Amygdala (tissue), 56 donors: ENCODE measurements at regions not wholly inside any gene's neighbourhood (a gene's known extent, or its start where the extent isn't known, plus 50 kb on each side); places are given as distances from the start of the nearest gene placed in this dataset.
"Not testable (repeated sequence)": the region's sequence is repeated elsewhere in the genome, so short reads cannot be mapped to it uniquely, and the experiment has no call there.

Experiments used
- DNase-seq, 56 donors: peaks; one replicate each; lab custom pipeline; 2025; lab: John Stamatoyannopoulos, UW

GRCh38 chr19:30692879-30693503 lies 320.8 kb downstream of the ZNF536 start:
- no peak for DNase-seq

GRCh38 chr19:30692181-30692811 lies 320.1 kb downstream of the ZNF536 start:
- DNase-seq: peak in 13 of 56 donors; percentile 16 to 67 (median 38)

GRCh38 chr19:30691819-30692166 lies 319.6 kb downstream of the ZNF536 start:
- DNase-seq: no peak

GRCh38 chr19:30690935-30691818 lies 319.0 kb downstream of the ZNF536 start:
- no peak for DNase-seq

- DNase-seq: no peak
Measured at GRCh38 chr19:30690525-30690924, 318.3 kb downstream of the ZNF536 start.

GRCh38 chr19:30689474-30689873 lies 317.3 kb downstream of the ZNF536 start:
- no peak for DNase-seq

GRCh38 chr19:30688696-30689095 lies 316.5 kb downstream of the ZNF536 start:
- no peak for DNase-seq

GRCh38 chr19:30686826-30687566 lies 314.8 kb downstream of the ZNF536 start:
- peak in 1 of 56 donors; percentile 16 for DNase-seq

- DNase-seq: peak in 4 of 56 donors; percentile 15 to 51 (median 20)
Measured at GRCh38 chr19:30686176-30686820, 314.1 kb downstream of the ZNF536 start.

- DNase-seq: no peak
Measured at GRCh38 chr19:30685426-30686000, 313.3 kb downstream of the ZNF536 start.

GRCh38 chr19:30684613-30685012 lies 312.4 kb downstream of the ZNF536 start:
- DNase-seq: no peak

- DNase-seq: peak in 48 of 56 donors; percentile 22 to 88 (median 62)
Measured at GRCh38 chr19:30682999-30683536, 310.9 kb downstream of the ZNF536 start.

- peak in 3 of 56 donors; percentile 8 to 57 (median 56) for DNase-seq
Measured at GRCh38 chr19:30682146-30682998, 310.2 kb downstream of the ZNF536 start.

GRCh38 chr19:30681162-30682100 lies 309.2 kb downstream of the ZNF536 start:
- DNase-seq: no peak

GRCh38 chr19:30680399-30680798 lies 308.2 kb downstream of the ZNF536 start:
- not testable (repeated sequence) for DNase-seq

- no peak for DNase-seq
Measured at GRCh38 chr19:30679789-30680188, 307.6 kb downstream of the ZNF536 start.

GRCh38 chr19:30679153-30679702 lies 307.0 kb downstream of the ZNF536 start:
- DNase-seq: no peak
